NT2/D1 (cell line): ENCODE measurements at regions not wholly inside any gene's neighbourhood (a gene's known extent, or its start where the extent isn't known, plus 50 kb on each side); places are given as distances from the start of the nearest gene placed in this dataset.

Source experiments
- SUZ12 ChIP-seq: IDR thresholded peaks from 2 replicates; pipeline ENCODE4 v1.6.1; 2011; ENCODE audit not compliant: insufficient read length, insufficient read depth; ENCODE audit errors: extremely low read depth
- YY1 ChIP-seq: IDR thresholded peaks from 2 replicates; pipeline ENCODE4 v1.6.1; 2011; ENCODE audit not compliant: insufficient read length, insufficient read depth
- ZNF274 ChIP-seq: IDR thresholded peaks from 2 replicates; pipeline ENCODE4 v1.6.1; 2011; ENCODE audit warnings: mild to moderate bottlenecking, low read depth, low read length

DNA sequence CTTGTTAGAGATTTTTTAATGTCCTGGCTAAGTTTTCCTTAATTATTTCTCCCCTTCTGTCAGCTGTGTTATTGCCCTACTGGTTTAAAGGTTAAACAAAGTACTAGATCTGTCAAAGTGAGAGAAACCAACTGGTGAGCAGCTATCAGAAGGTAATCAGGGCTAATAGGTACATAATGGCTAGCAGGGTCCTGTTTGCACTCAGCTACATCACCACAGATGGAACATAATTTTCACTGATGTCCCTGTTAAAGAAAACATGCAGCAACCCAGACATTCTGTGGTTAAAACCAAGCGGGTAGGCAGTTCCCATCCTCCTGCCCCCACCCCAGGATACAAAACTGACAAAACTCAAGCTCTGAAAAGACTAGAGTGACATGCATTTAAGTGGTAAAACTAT, 473.9 kb downstream of the NR2F1-AS1 start:
- TF ChIP-seq ZNF274 = no peak
- no peak for TF ChIP-seq YY1
- no peak for TF ChIP-seq SUZ12
